ENCODE measurements at regions not wholly inside any gene's neighbourhood (a gene's known extent, or its start where the extent isn't known, plus 50 kb on each side); places are given as distances from the start of the nearest gene placed in this dataset.

- no peaks in the 10 kb centered on the region for H3K36me3 ChIP-seq
- no peaks in the 10 kb centered on the region for H3K4me1 ChIP-seq
- intact Hi-C loops (cut with DNase I), result no loop called here
- no peak overlapping the region for H3K4me3 ChIP-seq
- DNase-seq (no peak), ATAC-seq (no peak)
- H3K27me3 ChIP-seq, result no peaks in the 10 kb centered on the region
- no peaks in the 10 kb centered on the region for H3K9me3 ChIP-seq
- TF ChIP-seq CTCF (IDR thresholded peaks at IDR 0.05), result no peak
- H3K27ac ChIP-seq, result no peak overlapping the region
Observed at GRCh38 chr15:38961456-38961855, 396.8 kb upstream of the RASGRP1 start.

GRCh38 chr15:38961931-38962330 lies 397.3 kb upstream of the RASGRP1 start:
- Histone ChIP-seq H3K9me3 (no peaks in the 10 kb centered on the region), H3K4me1 (no peaks in the 10 kb centered on the region), H3K4me3 (no peak overlapping the region), H3K27ac (no peak overlapping the region), H3K36me3 (no peaks in the 10 kb centered on the region), H3K27me3 (no peaks in the 10 kb centered on the region)
- TF ChIP-seq CTCF (IDR thresholded peaks at IDR 0.05), result no peak
- no peak for ATAC-seq
- intact Hi-C loops (cut with DNase I), result no loop called here
- DNase-seq, result no peak

- Histone ChIP-seq H3K27ac (no peak overlapping the region), H3K9me3 (no peaks in the 10 kb centered on the region), H3K4me1 (no peaks in the 10 kb centered on the region), H3K27me3 (no peaks in the 10 kb centered on the region), H3K4me3 (no peak overlapping the region), H3K36me3 (no peaks in the 10 kb centered on the region)
- DNase-seq, result no peak
- intact Hi-C loops (cut with DNase I), result no loop called here
- TF ChIP-seq CTCF (IDR thresholded peaks at IDR 0.05), result no peak
- ATAC-seq, result no peak
Observed at GRCh38 chr15:38972831-38973230, 408.2 kb upstream of the RASGRP1 start.

- Histone ChIP-seq H3K36me3 (no peaks in the 10 kb centered on the region), H3K9me3 (no peaks in the 10 kb centered on the region), H3K4me1 (no peaks in the 10 kb centered on the region), H3K27me3 (no peaks in the 10 kb centered on the region), H3K27ac (no peak overlapping the region), H3K4me3 (no peak overlapping the region)
- intact Hi-C loops (cut with DNase I), result no loop called here
- no peak for TF ChIP-seq CTCF (IDR thresholded peaks at IDR 0.05)
- ATAC-seq (no peak), DNase-seq (no peak)
Observed at GRCh38 chr15:38975282-38975990, 410.8 kb upstream of the RASGRP1 start.

GRCh38 chr15:38991126-38991525 lies 426.5 kb upstream of the RASGRP1 start:
- H3K4me1 ChIP-seq, result no peaks in the 10 kb centered on the region
- ATAC-seq (peak; percentile 58), DNase-seq (no peak)
- peak; percentile 45 for TF ChIP-seq CTCF (IDR thresholded peaks at IDR 0.05)
- H3K9me3 ChIP-seq, result no peaks in the 10 kb centered on the region
- no peak overlapping the region for H3K4me3 ChIP-seq
- no peaks in the 10 kb centered on the region for H3K27me3 ChIP-seq
- intact Hi-C loops (cut with DNase I), result loop anchor here (10.0 kb wide), 1 partner anchor 176 kb away; no protein-coding TSS in a partner anchor
- no peaks in the 10 kb centered on the region for H3K36me3 ChIP-seq
- no peak overlapping the region for H3K27ac ChIP-seq
